GM12873 (cell line): ENCODE measurements at regions not wholly inside any gene's neighbourhood (a gene's known extent, or its start where the extent isn't known, plus 50 kb on each side); places are given as distances from the start of the nearest gene placed in this dataset.

Experiments used
- CTCF ChIP-seq: IDR thresholded peaks from 2 replicates; pipeline ENCODE4 v1.5.1; 2012; ENCODE audit warnings: low read depth, mild to moderate bottlenecking, moderate library complexity, low read length, control low read depth; ENCODE audit not compliant: insufficient read depth; ENCODE audit errors: missing control alignments

- TF ChIP-seq CTCF, result no peak
Observed at GRCh38 chr13:107912745-107913144, 302.6 kb downstream of the LIG4 start.

GRCh38 chr13:107907065-107907805 lies 308.1 kb downstream of the LIG4 start:
- TF ChIP-seq CTCF, result no peak

GRCh38 chr13:107906131-107906530 lies 309.2 kb downstream of the LIG4 start:
- no peak for TF ChIP-seq CTCF

GRCh38 chr13:107901996-107902562 lies 313.3 kb downstream of the LIG4 start:
- TF ChIP-seq CTCF, result no peak

GRCh38 chr13:107901230-107901629 lies 314.1 kb downstream of the LIG4 start:
- no peak for TF ChIP-seq CTCF

GRCh38 chr13:107900775-107901174 lies 314.6 kb downstream of the LIG4 start:
- TF ChIP-seq CTCF, result no peak

GRCh38 chr13:107886118-107886517 lies 329.2 kb downstream of the LIG4 start:
- TF ChIP-seq CTCF, result no peak
